ENCODE measurements at regions not wholly inside any gene's neighbourhood (a gene's known extent, or its start where the extent isn't known, plus 50 kb on each side); places are given as distances from the start of the nearest gene placed in this dataset.

GRCh38 chr1:73784026-73784425 lies 413.9 kb downstream of the LRRIQ3 start:
- TF ChIP-seq ZNF274 (IDR thresholded peaks at IDR 0.05; ENCODE audit: low read depth, low read length) (no peak), SUZ12 (IDR thresholded peaks at IDR 0.05; ENCODE audit: extremely low read depth, insufficient read depth, insufficient read length) (no peak)

All from NT2/D1 (cell line).